Fibroblast of gingiva (primary cell): ENCODE measurements at regions not wholly inside any gene's neighbourhood (a gene's known extent, or its start where the extent isn't known, plus 50 kb on each side); places are given as distances from the start of the nearest gene placed in this dataset.

ENCODE experiments used
- DNase-seq: peaks from one replicate; pipeline ENCODE4 v3.0.0-alpha.2; 2011; ENCODE audit warnings: low read depth

- DNase-seq: no peak
These were observed 62.9 kb upstream of the AMZ2 start for GRCh38 chr17:68184816-68185436.

GRCh38 chr17:68185820-68186219, 62.0 kb upstream of the AMZ2 start:
- DNase-seq: no peak

- no peak for DNase-seq
These were observed 57.3 kb upstream of the AMZ2 start for GRCh38 chr17:68190495-68190894.

GRCh38 chr17:68195667-68196393, 52.0 kb upstream of the AMZ2 start:
- DNase-seq: no peak

- DNase-seq: no peak
These were observed 51.3 kb upstream of the AMZ2 start for GRCh38 chr17:68196394-68197090.

- DNase-seq: no peak
These were observed 50.5 kb upstream of the AMZ2 start for GRCh38 chr17:68197091-68197996.

GRCh38 chr17:68197997-68198930, 49.6 kb upstream of the AMZ2 start:
- DNase-seq: no peak
